GM23248 (cell line): ENCODE measurements at regions not wholly inside any gene's neighbourhood (a gene's known extent, or its start where the extent isn't known, plus 50 kb on each side); places are given as distances from the start of the nearest gene placed in this dataset.

Experiments used
- EZH2 ChIP-seq: fragments of 200-600 bp; sonication (generic); IDR thresholded peaks from 2 replicates; pipeline ENCODE4 v1.6.1; 2018; ENCODE audit warnings: antibody characterized with exemption, mild to moderate bottlenecking; ENCODE audit not compliant: insufficient read depth, poor library complexity, severe bottlenecking
- EZH2phosphoT487 ChIP-seq: fragments of 200-600 bp; sonication (generic); IDR thresholded peaks from 2 replicates; pipeline ENCODE4 v1.6.1; 2018; ENCODE audit warnings: antibody characterized with exemption, moderate library complexity, mild to moderate bottlenecking, low read depth; ENCODE audit not compliant: insufficient read depth

DNA sequence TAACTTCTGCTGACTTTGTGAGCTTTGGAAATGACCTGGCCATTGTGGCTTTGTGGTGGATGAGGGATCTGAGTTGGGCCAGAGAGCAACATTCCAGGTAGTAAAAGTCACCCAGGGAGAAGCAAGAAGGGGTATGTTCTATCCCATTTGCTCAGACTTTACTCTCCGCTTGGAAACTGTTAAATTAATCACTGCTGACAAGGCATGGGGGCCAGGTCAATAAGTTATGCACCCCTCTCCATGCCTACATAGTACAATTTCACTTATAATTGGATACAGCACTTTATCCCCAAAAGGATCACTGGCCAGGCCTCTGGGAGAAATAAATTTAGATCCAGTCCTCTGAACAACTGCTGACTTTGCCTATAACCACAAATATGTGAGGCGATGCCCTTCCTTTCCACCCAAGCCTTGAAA, 92.1 kb downstream of the RPRM start:
- no peak for TF ChIP-seq EZH2phosphoT487
- TF ChIP-seq EZH2, result no peak
